GM13977 (cell line): ENCODE measurements at regions not wholly inside any gene's neighbourhood (a gene's known extent, or its start where the extent isn't known, plus 50 kb on each side); places are given as distances from the start of the nearest gene placed in this dataset.

Experiments
- DNase-seq: peaks from one replicate; pipeline ENCODE4 v3.0.0; 2012; ENCODE audit warnings: low spot score
- CTCF ChIP-seq: IDR thresholded peaks from 2 replicates; pipeline ENCODE4 v1.5.1; 2012; ENCODE audit warnings: mild to moderate bottlenecking, control low read depth; ENCODE audit not compliant: insufficient read depth; ENCODE audit errors: extremely low read depth, missing control alignments
- in situ Hi-C: fragments of 300-500 bp; cut with MboI; formaldehyde crosslinking; loops from one replicate; pipeline ENCODE4 v1.12.0; 2022; ENCODE audit warnings: low sequenced_read_pairs, low pct_unique_long_range_greater_than_20kb, mixed read lengths, inconsistent platforms; ENCODE audit not compliant: unreplicated experiment

GRCh38 chr9:113805486-113806132 lies 70.5 kb upstream of the ZNF618 start:
- no peak for TF ChIP-seq CTCF
- DNase-seq = no peak
- in situ Hi-C loops = no loop called here

GRCh38 chr9:113807173-113808061 lies 68.7 kb upstream of the ZNF618 start:
- TF ChIP-seq CTCF = peak; percentile 82
- DNase-seq = peak; percentile 71
- in situ Hi-C loops = no loop called here

- TF ChIP-seq CTCF = no peak
- DNase-seq = no peak
- in situ Hi-C loops = no loop called here
Measured at GRCh38 chr9:113808391-113809358, 67.4 kb upstream of the ZNF618 start.

GRCh38 chr9:113817171-113817570 lies 58.9 kb upstream of the ZNF618 start:
- in situ Hi-C loops = no loop called here
- no peak for TF ChIP-seq CTCF
- no peak for DNase-seq

- in situ Hi-C loops = no loop called here
- DNase-seq = no peak
- TF ChIP-seq CTCF = no peak
Measured at GRCh38 chr9:113818391-113818790, 57.7 kb upstream of the ZNF618 start.

GRCh38 chr9:113822315-113822714 lies 53.8 kb upstream of the ZNF618 start:
- no peak for DNase-seq
- in situ Hi-C loops = no loop called here
- TF ChIP-seq CTCF = no peak
